ENCODE measurements at regions not wholly inside any gene's neighbourhood (a gene's known extent, or its start where the extent isn't known, plus 50 kb on each side); places are given as distances from the start of the nearest gene placed in this dataset.

GRCh38 chr6:133746417-133746770 is 142.5 kb upstream of the TCF21 start (continued):
- TF ChIP-seq REST (IDR thresholded peaks at IDR 0.05; ENCODE audit: borderline replicate concordance) (no peak), REST (CRISPR knock-in tag; IDR thresholded peaks at IDR 0.05; ENCODE audit: low read depth) (no peak), HDAC3 (IDR thresholded peaks at IDR 0.05; ENCODE audit: borderline replicate concordance, partially characterized antibody) (no peak)

- FAIRE-seq (no peak), ATAC-seq (no peak), DNase-seq (ENCODE audit: extremely low read depth in 1 of 4, low spot score in 3 of 4) (no peak)
- POLR2A ChIA-PET, result no interaction called here
- no peaks in the 10 kb centered on the region for H4K20me1 ChIP-seq (replicated peaks; ENCODE audit: control insufficient read depth, insufficient read depth, low read length)
- H3K4me3 ChIP-seq, result no peak overlapping the region
- intact Hi-C loops (cut with micrococcal nuclease) (no loop called here), in situ Hi-C loops (cut with MboI) (no loop called here)
- no peaks in the 10 kb centered on the region for H3K79me2 ChIP-seq (ENCODE audit: control insufficient read depth, insufficient read depth, low read length)
- no peak overlapping the region for H2AFZ ChIP-seq (ENCODE audit: low read depth, low read length)
- BruUV-seq (replicated peaks), result no TSS peak
- WGBS (ENCODE audit: insufficient coverage, low coverage, missing lambda C conversion rate), result 0% methylated on average over 3 of the region's 3 CpGs
- no peaks in the 10 kb centered on the region for H3K36me3 ChIP-seq (ENCODE audit: control insufficient read depth, insufficient read depth, low read length)
- H3K9me3 ChIP-seq (replicated peaks; ENCODE audit: control insufficient read depth, insufficient read depth, low read depth, low read length), result no peaks in the 10 kb centered on the region
- TF ChIP-seq, protein P1, sequence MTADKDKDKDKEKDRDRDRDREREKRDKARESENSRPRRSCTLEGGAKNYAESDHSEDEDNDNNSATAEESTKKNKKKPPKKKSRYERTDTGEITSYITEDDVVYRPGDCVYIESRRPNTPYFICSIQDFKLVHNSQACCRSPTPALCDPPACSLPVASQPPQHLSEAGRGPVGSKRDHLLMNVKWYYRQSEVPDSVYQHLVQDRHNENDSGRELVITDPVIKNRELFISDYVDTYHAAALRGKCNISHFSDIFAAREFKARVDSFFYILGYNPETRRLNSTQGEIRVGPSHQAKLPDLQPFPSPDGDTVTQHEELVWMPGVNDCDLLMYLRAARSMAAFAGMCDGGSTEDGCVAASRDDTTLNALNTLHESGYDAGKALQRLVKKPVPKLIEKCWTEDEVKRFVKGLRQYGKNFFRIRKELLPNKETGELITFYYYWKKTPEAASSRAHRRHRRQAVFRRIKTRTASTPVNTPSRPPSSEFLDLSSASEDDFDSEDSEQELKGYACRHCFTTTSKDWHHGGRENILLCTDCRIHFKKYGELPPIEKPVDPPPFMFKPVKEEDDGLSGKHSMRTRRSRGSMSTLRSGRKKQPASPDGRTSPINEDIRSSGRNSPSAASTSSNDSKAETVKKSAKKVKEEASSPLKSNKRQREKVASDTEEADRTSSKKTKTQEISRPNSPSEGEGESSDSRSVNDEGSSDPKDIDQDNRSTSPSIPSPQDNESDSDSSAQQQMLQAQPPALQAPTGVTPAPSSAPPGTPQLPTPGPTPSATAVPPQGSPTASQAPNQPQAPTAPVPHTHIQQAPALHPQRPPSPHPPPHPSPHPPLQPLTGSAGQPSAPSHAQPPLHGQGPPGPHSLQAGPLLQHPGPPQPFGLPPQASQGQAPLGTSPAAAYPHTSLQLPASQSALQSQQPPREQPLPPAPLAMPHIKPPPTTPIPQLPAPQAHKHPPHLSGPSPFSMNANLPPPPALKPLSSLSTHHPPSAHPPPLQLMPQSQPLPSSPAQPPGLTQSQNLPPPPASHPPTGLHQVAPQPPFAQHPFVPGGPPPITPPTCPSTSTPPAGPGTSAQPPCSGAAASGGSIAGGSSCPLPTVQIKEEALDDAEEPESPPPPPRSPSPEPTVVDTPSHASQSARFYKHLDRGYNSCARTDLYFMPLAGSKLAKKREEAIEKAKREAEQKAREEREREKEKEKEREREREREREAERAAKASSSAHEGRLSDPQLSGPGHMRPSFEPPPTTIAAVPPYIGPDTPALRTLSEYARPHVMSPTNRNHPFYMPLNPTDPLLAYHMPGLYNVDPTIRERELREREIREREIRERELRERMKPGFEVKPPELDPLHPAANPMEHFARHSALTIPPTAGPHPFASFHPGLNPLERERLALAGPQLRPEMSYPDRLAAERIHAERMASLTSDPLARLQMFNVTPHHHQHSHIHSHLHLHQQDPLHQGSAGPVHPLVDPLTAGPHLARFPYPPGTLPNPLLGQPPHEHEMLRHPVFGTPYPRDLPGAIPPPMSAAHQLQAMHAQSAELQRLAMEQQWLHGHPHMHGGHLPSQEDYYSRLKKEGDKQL (CRISPR knock-in tag; IDR thresholded peaks at IDR 0.05; ENCODE audit: borderline replicate concordance), result no peak
- TF ChIP-seq IFI16 (CRISPR knock-in tag; IDR thresholded peaks at IDR 0.05), result no peak
- TF ChIP-seq ZNF431 (CRISPR knock-in tag; IDR thresholded peaks at IDR 0.05), result no peak
- no peak for TF ChIP-seq BHLHE40 (IDR thresholded peaks at IDR 0.05; ENCODE audit: low read length)
- H3K4me1 ChIP-seq (replicated peaks in 1 of 2; ENCODE audit: control insufficient read depth in 2 of 2, insufficient read depth in 2 of 2, low read length in 2 of 2), result peaks cover 0 to 3% of the 10 kb centered on the region in 2 experiments; a peak in 2 of 5 replicates
- H3K27me3 ChIP-seq (ENCODE audit: control insufficient read depth in 2 of 2, insufficient read depth in 2 of 2, low read length in 2 of 2), result no peaks in the 10 kb centered on the region
- H3K4me2 ChIP-seq (ENCODE audit: insufficient read depth, low read length), result no peak overlapping the region
- CTCF ChIA-PET (ENCODE audit: low intra/inter-chr PET ratio), result no interaction called here
- no peak overlapping the region for H3K27ac ChIP-seq (ENCODE audit: extremely low read depth, low read depth, low read length)
- no peaks in the 10 kb centered on the region for H3K9me1 ChIP-seq (ENCODE audit: control insufficient read depth, insufficient read depth, low read length)
- no peak overlapping the region for H3K9ac ChIP-seq (ENCODE audit: insufficient read depth in 1 of 2, low read depth in 2 of 2, low read length in 2 of 2)
Measured at GRCh38 chr6:133748628-133749027, 140.3 kb upstream of the TCF21 start.

Measured in K562 (cell line).